Thymus (tissue), 11 donors: ENCODE measurements at regions not wholly inside any gene's neighbourhood (a gene's known extent, or its start where the extent isn't known, plus 50 kb on each side); places are given as distances from the start of the nearest gene placed in this dataset.

Experiments
- DNase-seq, 9 donors: peaks; one replicate each; pipeline ENCODE4 v3.0.0-alpha.2; 2013; ENCODE audit warnings: low spot score in 9 of 9, low read depth in 6 of 9, missing footprints in 1 of 9
- H3K27ac ChIP-seq, 2 donors: one replicate each; pipeline ENCODE4 v1.5.1; 2013; ENCODE audit warnings: control low read depth in 1 of 2, low read depth in 1 of 2, low read length in 1 of 2, mild to moderate bottlenecking in 1 of 2, moderate library complexity in 1 of 2
- H3K27me3 ChIP-seq, 2 donors: one replicate each; pipeline ENCODE4 v1.5.1; 2013; ENCODE audit warnings: low read length in 1 of 2; ENCODE audit not compliant: control insufficient read depth in 2 of 2, insufficient read depth in 1 of 2
- H3K36me3 ChIP-seq, 2 donors: one replicate each; pipeline ENCODE4 v1.5.1; 2013; ENCODE audit warnings: low read length in 1 of 2, mild to moderate bottlenecking in 1 of 2, moderate library complexity in 1 of 2; ENCODE audit not compliant: control insufficient read depth in 2 of 2, insufficient read depth in 2 of 2
- H3K4me1 ChIP-seq, 2 donors: one replicate each; pipeline ENCODE4 v1.5.1; 2013; ENCODE audit warnings: low read length in 2 of 2; ENCODE audit not compliant: control insufficient read depth in 2 of 2, insufficient read depth in 2 of 2
- H3K4me3 ChIP-seq, 2 donors: one replicate each; pipeline ENCODE4 v1.5.1; 2013; ENCODE audit warnings: low read length in 2 of 2, control low read depth in 1 of 2, mild to moderate bottlenecking in 1 of 2
- H3K9me3 ChIP-seq, 2 donors: one replicate each; pipeline ENCODE4 v1.5.1; 2013; ENCODE audit warnings: low read length in 1 of 2, mild to moderate bottlenecking in 1 of 2; ENCODE audit not compliant: control insufficient read depth in 2 of 2, insufficient read depth in 1 of 2
- WGBS: extraction: QIAGEN DNeasy Blood & Tissue Kit; methylation state at CpG from one replicate; pipeline ENCODE4 v1.1.7; 2013; 5-methylcytosine and 5-hydroxymethylcytosine counted together
- donor health status: healthy.

- Histone ChIP-seq H3K4me3 (no peak overlapping the region), H3K27ac (no peak overlapping the region), H3K36me3 (no peaks in the 10 kb centered on the region), H3K27me3 (no peaks in the 10 kb centered on the region), H3K9me3 (no peaks in the 10 kb centered on the region), H3K4me1 (no peaks in the 10 kb centered on the region)
- DNase-seq: no peak
- 85% methylated on average over 1 of the region's 1 CpG for WGBS
Observed at GRCh38 chr7:136347488-136347887, 370.3 kb upstream of the MTPN start.

- Histone ChIP-seq H3K27ac (no peak overlapping the region), H3K27me3 (no peaks in the 10 kb centered on the region), H3K36me3 (no peaks in the 10 kb centered on the region), H3K9me3 (no peaks in the 10 kb centered on the region), H3K4me3 (no peak overlapping the region), H3K4me1 (no peaks in the 10 kb centered on the region)
- no peak for DNase-seq
Observed at GRCh38 chr7:136342251-136342650, 365.1 kb upstream of the MTPN start.

DNA sequence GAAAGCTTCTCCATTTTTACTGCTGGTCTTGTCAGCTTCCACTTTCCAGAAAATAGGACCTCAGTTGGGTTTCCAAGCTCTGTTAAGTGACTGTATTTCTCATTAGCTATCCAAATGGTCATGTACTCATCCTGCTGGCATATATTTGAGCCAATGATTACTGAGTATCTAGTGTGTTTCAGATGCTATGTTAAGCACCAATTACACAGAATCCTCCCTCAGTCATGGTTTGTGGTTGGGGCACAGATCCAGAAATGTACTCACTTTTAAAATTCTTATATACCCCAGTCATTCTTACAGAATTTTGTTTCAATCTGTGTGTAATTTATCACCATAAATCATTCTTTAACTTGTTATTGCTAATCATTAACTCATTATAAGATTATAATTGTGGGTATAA lies 362.3 kb upstream of the MTPN start:
- H3K4me1 ChIP-seq: no peaks in the 10 kb centered on the region
- no peaks in the 10 kb centered on the region for H3K27me3 ChIP-seq
- H3K27ac ChIP-seq: no peak overlapping the region
- no peaks in the 10 kb centered on the region for H3K36me3 ChIP-seq
- no peak for DNase-seq
- no peaks in the 10 kb centered on the region for H3K9me3 ChIP-seq
- H3K4me3 ChIP-seq: no peak overlapping the region

DNA sequence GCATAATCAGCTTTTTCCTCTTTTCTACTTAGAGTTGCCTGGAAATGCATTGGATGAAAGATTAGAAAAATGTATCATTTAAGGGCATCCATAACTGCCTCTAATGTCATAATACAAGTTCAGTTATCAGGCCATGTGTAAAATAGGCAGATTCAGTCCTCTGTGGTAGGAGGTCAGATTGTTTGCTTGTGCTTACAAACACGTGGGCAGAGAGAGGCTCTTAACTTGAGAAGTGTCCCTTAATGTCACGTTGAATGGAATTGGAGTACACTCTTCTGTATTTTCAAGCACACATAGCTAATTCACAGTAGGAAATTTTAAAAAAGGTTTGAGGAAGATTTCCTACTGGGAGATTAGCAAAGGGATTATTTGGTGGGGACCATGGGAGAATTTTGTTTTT lies 359.8 kb upstream of the MTPN start:
- H3K27me3 ChIP-seq: no peaks in the 10 kb centered on the region
- no peaks in the 10 kb centered on the region for H3K36me3 ChIP-seq
- no peak overlapping the region for H3K4me3 ChIP-seq
- no peaks in the 10 kb centered on the region for H3K9me3 ChIP-seq
- no peak for DNase-seq
- H3K27ac ChIP-seq: no peak overlapping the region
- no peaks in the 10 kb centered on the region for H3K4me1 ChIP-seq
- WGBS: 73% methylated on average over 2 of the region's 2 CpGs

DNA sequence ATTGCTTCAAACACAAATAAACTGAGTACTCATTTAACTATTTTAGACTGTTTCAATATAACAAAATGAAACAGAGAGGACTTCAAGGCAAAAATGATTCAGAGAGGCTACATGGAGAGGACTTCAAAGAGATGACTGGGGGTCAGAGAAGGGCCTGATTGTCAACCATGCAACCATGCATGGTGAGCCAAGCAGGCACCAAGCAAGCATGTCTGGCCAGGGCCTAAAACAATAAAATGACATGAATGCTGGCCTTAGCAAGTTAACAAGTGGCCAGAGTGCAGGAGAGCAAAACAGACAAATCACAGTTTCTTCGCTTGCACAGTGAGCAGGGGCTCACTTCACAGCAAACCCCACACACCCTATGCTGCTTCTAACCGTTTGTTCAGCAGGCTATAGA lies 356.5 kb upstream of the MTPN start:
- Histone ChIP-seq H3K27me3 (no peaks in the 10 kb centered on the region), H3K4me1 (no peaks in the 10 kb centered on the region), H3K9me3 (no peaks in the 10 kb centered on the region), H3K27ac (no peak overlapping the region), H3K4me3 (no peak overlapping the region), H3K36me3 (no peaks in the 10 kb centered on the region)
- no peak for DNase-seq
- 82% methylated on average over 2 of the region's 2 CpGs for WGBS

- Histone ChIP-seq H3K36me3 (no peaks in the 10 kb centered on the region), H3K27me3 (no peaks in the 10 kb centered on the region), H3K27ac (no peak overlapping the region), H3K4me3 (no peak overlapping the region), H3K4me1 (no peaks in the 10 kb centered on the region), H3K9me3 (peaks cover 0 to 1% of the 10 kb centered on the region in 2 donors)
- no peak for DNase-seq
- WGBS: 72% methylated on average over 4 of the region's 4 CpGs
Observed at GRCh38 chr7:136326045-136326609, 349.0 kb upstream of the MTPN start.

DNA sequence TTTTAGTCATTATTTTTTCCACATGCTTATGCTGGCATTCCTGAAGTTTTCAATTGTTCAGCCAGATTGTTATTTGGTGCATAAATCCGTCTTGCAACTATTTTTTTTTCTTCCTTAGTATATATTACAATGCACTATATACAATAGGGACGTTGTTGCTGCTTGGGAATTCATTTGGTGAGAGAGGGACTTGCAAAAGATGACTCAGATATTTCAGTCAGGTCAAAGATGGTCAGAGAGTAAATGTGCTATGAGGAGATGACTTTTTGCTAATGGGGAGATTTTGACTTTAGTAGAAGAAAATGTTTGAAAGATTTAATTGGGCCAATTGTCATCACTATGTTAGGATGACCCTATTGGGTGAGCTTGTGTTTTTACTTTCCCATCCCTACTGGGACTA lies 348.4 kb upstream of the MTPN start:
- WGBS: 59% methylated on average over 2 of the region's 2 CpGs
- Histone ChIP-seq H3K27me3 (no peaks in the 10 kb centered on the region), H3K27ac (no peak overlapping the region), H3K4me3 (no peak overlapping the region), H3K4me1 (no peaks in the 10 kb centered on the region), H3K9me3 (peaks cover 0 to 4% of the 10 kb centered on the region in 2 donors), H3K36me3 (no peaks in the 10 kb centered on the region)
- no peak for DNase-seq

DNA sequence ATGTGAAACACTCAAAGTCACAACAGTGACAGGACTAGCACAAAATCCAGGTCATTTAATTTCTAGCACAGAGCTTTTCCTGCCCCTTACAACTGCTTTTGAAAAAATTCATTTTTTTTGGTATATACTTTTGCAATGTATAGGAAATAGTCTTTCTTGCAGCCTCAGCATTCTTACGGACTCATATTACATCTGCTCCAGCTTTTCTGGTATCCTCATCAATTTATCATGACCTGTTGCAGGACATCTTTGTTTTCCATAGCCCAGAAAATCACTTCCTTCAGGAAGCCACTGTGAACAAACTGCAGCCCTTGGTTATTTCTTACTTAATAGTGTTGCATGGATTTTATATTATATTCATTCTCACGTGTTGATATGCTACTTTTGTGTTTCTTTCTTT lies 347.9 kb upstream of the MTPN start:
- H3K27me3 ChIP-seq: no peaks in the 10 kb centered on the region
- H3K4me1 ChIP-seq: no peaks in the 10 kb centered on the region
- H3K9me3 ChIP-seq: peaks cover 0 to 4% of the 10 kb centered on the region in 2 donors
- H3K36me3 ChIP-seq: no peaks in the 10 kb centered on the region
- no peak overlapping the region for H3K27ac ChIP-seq
- H3K4me3 ChIP-seq: no peak overlapping the region
- WGBS: 78% methylated on average over 2 of the region's 2 CpGs
- no peak for DNase-seq

- no peaks in the 10 kb centered on the region for H3K27me3 ChIP-seq
- no peak for DNase-seq
- WGBS: 35% methylated on average over 4 of the region's 4 CpGs
- no peak overlapping the region for H3K4me3 ChIP-seq
- H3K36me3 ChIP-seq: no peaks in the 10 kb centered on the region
- H3K4me1 ChIP-seq: no peaks in the 10 kb centered on the region
- peaks cover 0 to 4% of the 10 kb centered on the region in 2 donors for H3K9me3 ChIP-seq
- no peak overlapping the region for H3K27ac ChIP-seq
Observed at GRCh38 chr7:136324073-136324704, 347.0 kb upstream of the MTPN start.
